ENCODE measurements at regions not wholly inside any gene's neighbourhood (a gene's known extent, or its start where the extent isn't known, plus 50 kb on each side); places are given as distances from the start of the nearest gene placed in this dataset.

DNA sequence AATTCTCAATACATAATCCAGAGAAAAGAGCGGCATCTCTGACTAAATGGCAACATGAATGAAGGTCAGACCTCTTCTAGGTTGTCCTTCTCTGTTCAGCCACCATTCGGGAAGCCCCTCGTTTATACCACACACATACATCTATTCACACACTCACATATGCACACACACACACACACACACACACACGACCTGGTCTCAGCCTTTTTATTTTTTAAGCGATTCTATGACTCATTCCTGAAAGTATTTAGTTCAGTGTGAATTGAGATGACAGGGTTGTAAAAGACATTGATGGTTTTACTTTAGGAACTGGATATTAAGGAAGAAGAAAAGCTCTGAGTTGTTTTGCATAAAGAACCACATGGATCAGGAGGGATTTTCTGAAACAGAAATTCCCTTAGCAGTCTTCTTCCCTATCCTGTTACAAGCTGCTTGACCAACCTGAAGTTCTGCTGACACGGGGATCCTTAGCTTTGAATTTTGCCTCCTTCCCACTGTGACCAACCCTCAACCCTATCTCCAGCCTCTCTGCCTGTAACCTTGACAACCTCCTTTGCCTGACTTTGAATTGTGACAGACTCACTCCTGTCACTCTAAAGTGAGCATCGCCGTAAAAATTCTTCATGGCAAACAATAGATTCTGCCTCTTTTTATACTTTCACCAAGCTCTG lies 383.1 kb upstream of the ESRRG start:
- Mint-ChIP-seq H3K4me1 (ENCODE audit: low read depth, unreplicated experiment) (peaks cover 6% of the 10 kb centered on the region), H3K27me3 (ENCODE audit: low read depth, unreplicated experiment) (peaks cover 23% of the 10 kb centered on the region), H3K36me3 (ENCODE audit: low read depth, unreplicated experiment) (no peaks in the 10 kb centered on the region), H3K9me3 (ENCODE audit: unreplicated experiment) (peaks cover 3% of the 10 kb centered on the region), H3K27ac (ENCODE audit: unreplicated experiment) (no peak overlapping the region), H3K4me3 (ENCODE audit: unreplicated experiment) (no peak overlapping the region)
- Histone ChIP-seq H3K27me3 (ENCODE audit: insufficient read depth, low read length) (no peaks in the 10 kb centered on the region), H3K27ac (ENCODE audit: low read depth, low read length) (no peak overlapping the region), H2AFZ (ENCODE audit: low read depth, low read length) (no peak overlapping the region), H3K9ac (ENCODE audit: low read length) (no peak overlapping the region), H3K79me2 (ENCODE audit: insufficient read depth, low read length) (no peaks in the 10 kb centered on the region), H3K4me3 (ENCODE audit: insufficient read depth, low read depth, low read length) (no peak overlapping the region), H3K4me1 (ENCODE audit: insufficient read depth, low read length) (no peaks in the 10 kb centered on the region), H3K9me3 (ENCODE audit: insufficient read depth, low read depth, low read length) (no peaks in the 10 kb centered on the region), H4K20me1 (ENCODE audit: insufficient read depth, low read length) (no peaks in the 10 kb centered on the region), H3K36me3 (ENCODE audit: insufficient read depth, low read length) (no peaks in the 10 kb centered on the region), H3K4me2 (ENCODE audit: low read length) (peak overlapping the region; percentile 46)
- DNase-seq (ENCODE audit: low read depth) (peak; percentile 38), FAIRE-seq (no peak)
- no peak for TF ChIP-seq EZH2 (IDR thresholded peaks at IDR 0.05; ENCODE audit: insufficient read depth, low read length)
- TF ChIP-seq, protein P1, sequence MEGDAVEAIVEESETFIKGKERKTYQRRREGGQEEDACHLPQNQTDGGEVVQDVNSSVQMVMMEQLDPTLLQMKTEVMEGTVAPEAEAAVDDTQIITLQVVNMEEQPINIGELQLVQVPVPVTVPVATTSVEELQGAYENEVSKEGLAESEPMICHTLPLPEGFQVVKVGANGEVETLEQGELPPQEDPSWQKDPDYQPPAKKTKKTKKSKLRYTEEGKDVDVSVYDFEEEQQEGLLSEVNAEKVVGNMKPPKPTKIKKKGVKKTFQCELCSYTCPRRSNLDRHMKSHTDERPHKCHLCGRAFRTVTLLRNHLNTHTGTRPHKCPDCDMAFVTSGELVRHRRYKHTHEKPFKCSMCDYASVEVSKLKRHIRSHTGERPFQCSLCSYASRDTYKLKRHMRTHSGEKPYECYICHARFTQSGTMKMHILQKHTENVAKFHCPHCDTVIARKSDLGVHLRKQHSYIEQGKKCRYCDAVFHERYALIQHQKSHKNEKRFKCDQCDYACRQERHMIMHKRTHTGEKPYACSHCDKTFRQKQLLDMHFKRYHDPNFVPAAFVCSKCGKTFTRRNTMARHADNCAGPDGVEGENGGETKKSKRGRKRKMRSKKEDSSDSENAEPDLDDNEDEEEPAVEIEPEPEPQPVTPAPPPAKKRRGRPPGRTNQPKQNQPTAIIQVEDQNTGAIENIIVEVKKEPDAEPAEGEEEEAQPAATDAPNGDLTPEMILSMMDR (IDR thresholded peaks at IDR 0.05; ENCODE audit: insufficient read depth, low read depth, low read length): no peak

DNA sequence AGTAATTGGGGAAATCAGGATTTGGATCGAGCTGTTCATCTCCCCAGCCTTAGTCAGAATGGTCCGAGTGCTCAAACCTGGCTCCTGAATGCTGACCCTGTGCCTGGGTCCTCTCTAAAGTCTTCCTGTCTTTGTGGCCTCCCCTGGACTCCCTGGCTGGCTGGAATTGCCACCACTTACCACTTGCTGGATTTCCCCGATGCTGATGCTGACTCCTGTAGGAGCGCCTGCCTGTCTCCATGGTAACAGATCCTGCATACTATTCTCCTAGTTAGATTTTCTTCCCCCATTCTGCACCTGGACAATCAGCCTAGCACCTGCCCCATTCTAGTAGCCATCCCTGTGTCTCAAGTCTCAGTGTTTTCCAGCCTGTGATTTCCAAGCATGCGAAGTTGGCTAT lies 382.2 kb upstream of the ESRRG start:
- TF ChIP-seq, protein P1 (IDR thresholded peaks at IDR 0.05; ENCODE audit: insufficient read depth, low read depth, low read length): no peak
- TF ChIP-seq EZH2 (IDR thresholded peaks at IDR 0.05; ENCODE audit: insufficient read depth, low read length): no peak

DNA sequence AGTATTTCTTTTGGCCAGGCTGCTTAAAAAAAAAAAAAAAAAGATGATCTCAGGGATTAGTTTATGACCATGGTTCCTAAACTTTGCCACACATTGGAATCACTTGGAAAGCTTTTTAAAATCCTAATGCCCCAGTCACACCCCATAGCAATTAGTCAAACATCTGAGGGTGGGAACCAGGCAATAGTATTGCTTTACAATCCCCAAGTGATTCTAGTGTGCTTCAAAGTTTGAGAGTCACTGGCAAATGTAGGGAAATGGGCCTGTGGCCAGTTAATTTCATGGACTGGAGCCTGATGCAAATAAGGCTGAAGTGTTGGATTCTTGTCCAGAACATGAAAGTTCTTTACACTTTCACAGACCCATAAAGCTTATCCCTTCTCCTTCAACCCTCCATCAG lies 374.6 kb upstream of the ESRRG start:
- Histone ChIP-seq H3K4me2 (ENCODE audit: low read length) (no peak overlapping the region), H3K4me3 (ENCODE audit: insufficient read depth, low read depth, low read length) (no peak overlapping the region), H3K36me3 (ENCODE audit: insufficient read depth, low read length) (no peaks in the 10 kb centered on the region), H3K4me1 (ENCODE audit: insufficient read depth, low read length) (no peaks in the 10 kb centered on the region), H3K27ac (ENCODE audit: low read depth, low read length) (no peak overlapping the region), H4K20me1 (ENCODE audit: insufficient read depth, low read length) (no peaks in the 10 kb centered on the region), H3K9ac (ENCODE audit: low read length) (no peak overlapping the region), H2AFZ (ENCODE audit: low read depth, low read length) (no peak overlapping the region), H3K9me3 (ENCODE audit: insufficient read depth, low read depth, low read length) (no peaks in the 10 kb centered on the region), H3K79me2 (ENCODE audit: insufficient read depth, low read length) (no peaks in the 10 kb centered on the region), H3K27me3 (ENCODE audit: insufficient read depth, low read length) (no peaks in the 10 kb centered on the region)
- Mint-ChIP-seq H3K36me3 (ENCODE audit: low read depth, unreplicated experiment) (no peaks in the 10 kb centered on the region), H3K27me3 (ENCODE audit: low read depth, unreplicated experiment) (peaks cover 13% of the 10 kb centered on the region), H3K27ac (ENCODE audit: unreplicated experiment) (no peak overlapping the region), H3K4me3 (ENCODE audit: unreplicated experiment) (no peak overlapping the region), H3K4me1 (ENCODE audit: low read depth, unreplicated experiment) (no peaks in the 10 kb centered on the region), H3K9me3 (ENCODE audit: unreplicated experiment) (peaks cover under 1% of the 10 kb centered on the region)
- no peak for FAIRE-seq
- TF ChIP-seq, protein P1 (IDR thresholded peaks at IDR 0.05; ENCODE audit: insufficient read depth, low read depth, low read length): no peak
- no peak for TF ChIP-seq EZH2 (IDR thresholded peaks at IDR 0.05; ENCODE audit: insufficient read depth, low read length)
- no peak for DNase-seq (ENCODE audit: low read depth)

More for the DNA sequence above, 382.2 kb upstream of the ESRRG start:
- H3K79me2 ChIP-seq (ENCODE audit: insufficient read depth, low read length): no peaks in the 10 kb centered on the region
- no peak for DNase-seq (ENCODE audit: low read depth)
- H3K9me3 ChIP-seq (ENCODE audit: insufficient read depth, low read depth, low read length): no peaks in the 10 kb centered on the region
- no peaks in the 10 kb centered on the region for H3K36me3 ChIP-seq (ENCODE audit: insufficient read depth, low read length)
- Mint-ChIP-seq H3K4me3 (ENCODE audit: unreplicated experiment) (no peak overlapping the region), H3K27ac (ENCODE audit: unreplicated experiment) (no peak overlapping the region), H3K27me3 (ENCODE audit: low read depth, unreplicated experiment) (peaks cover 28% of the 10 kb centered on the region), H3K4me1 (ENCODE audit: low read depth, unreplicated experiment) (peaks cover 6% of the 10 kb centered on the region), H3K36me3 (ENCODE audit: low read depth, unreplicated experiment) (no peaks in the 10 kb centered on the region), H3K9me3 (ENCODE audit: unreplicated experiment) (peaks cover 3% of the 10 kb centered on the region)
- FAIRE-seq: no peak
- H4K20me1 ChIP-seq (ENCODE audit: insufficient read depth, low read length): no peaks in the 10 kb centered on the region
- no peak overlapping the region for H3K4me2 ChIP-seq (ENCODE audit: low read length)
- H3K27me3 ChIP-seq (ENCODE audit: insufficient read depth, low read length): no peaks in the 10 kb centered on the region
- no peaks in the 10 kb centered on the region for H3K4me1 ChIP-seq (ENCODE audit: insufficient read depth, low read length)
- no peak overlapping the region for H2AFZ ChIP-seq (ENCODE audit: low read depth, low read length)
- H3K9ac ChIP-seq (ENCODE audit: low read length): no peak overlapping the region
- H3K4me3 ChIP-seq (ENCODE audit: insufficient read depth, low read depth, low read length): no peak overlapping the region
- H3K27ac ChIP-seq (ENCODE audit: low read depth, low read length): no peak overlapping the region
